ENCODE measurements at regions not wholly inside any gene's neighbourhood (a gene's known extent, or its start where the extent isn't known, plus 50 kb on each side); places are given as distances from the start of the nearest gene placed in this dataset.
A peak's percentile ranks its signal among the peaks of the same experiment; 100 is the strongest.

- no peaks in the 10 kb centered on the region for H3K9me3 Mint-ChIP-seq (ENCODE audit: low read depth)
- no peak overlapping the region for H3K27ac Mint-ChIP-seq
- no peak for TF ChIP-seq CTCF (IDR thresholded peaks at IDR 0.05; ENCODE audit: unreplicated experiment)
- no peak for DNase-seq (ENCODE audit: low spot score, unreplicated experiment)
- no peak overlapping the region for H3K4me3 Mint-ChIP-seq (ENCODE audit: low read depth)
- peaks cover 1% of the 10 kb centered on the region for H3K4me1 Mint-ChIP-seq (ENCODE audit: low read depth)
- H3K36me3 Mint-ChIP-seq (ENCODE audit: insufficient read depth) = no peaks in the 10 kb centered on the region
- H3K27me3 Mint-ChIP-seq = no peaks in the 10 kb centered on the region
Observed at GRCh38 chr13:76148926-76149325, 512.8 kb downstream of the LMO7 start.

DNA sequence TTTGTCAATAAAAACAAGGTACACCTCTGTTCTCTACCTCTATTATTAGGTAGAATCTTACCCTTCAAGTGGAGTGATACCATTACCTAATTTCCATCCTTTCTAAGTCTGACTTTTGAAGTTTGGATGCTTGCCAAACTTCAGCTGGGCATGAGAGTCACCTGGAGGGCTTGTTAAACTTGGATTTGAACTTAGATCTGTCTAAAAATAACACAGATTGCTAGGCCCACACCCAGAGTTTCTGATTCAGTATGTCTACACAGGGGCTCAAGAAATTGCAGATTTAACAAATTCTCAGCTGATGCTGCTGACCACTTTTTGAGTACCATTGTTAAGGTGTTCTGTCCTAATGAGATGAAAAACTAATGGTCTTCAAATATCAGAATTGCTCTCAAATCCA lies 512.2 kb downstream of the LMO7 start:
- no peak for DNase-seq (ENCODE audit: low spot score, unreplicated experiment)
- H3K9me3 Mint-ChIP-seq (ENCODE audit: low read depth) = no peaks in the 10 kb centered on the region
- no peak for TF ChIP-seq CTCF (IDR thresholded peaks at IDR 0.05; ENCODE audit: unreplicated experiment)
- no peak overlapping the region for H3K4me3 Mint-ChIP-seq (ENCODE audit: low read depth)
- H3K27ac Mint-ChIP-seq = no peak overlapping the region
- no peaks in the 10 kb centered on the region for H3K27me3 Mint-ChIP-seq
- no peaks in the 10 kb centered on the region for H3K36me3 Mint-ChIP-seq (ENCODE audit: insufficient read depth)
- peaks cover 1% of the 10 kb centered on the region for H3K4me1 Mint-ChIP-seq (ENCODE audit: low read depth)

- Mint-ChIP-seq H3K4me1 (ENCODE audit: low read depth) (peaks cover 7% of the 10 kb centered on the region), H3K9me3 (ENCODE audit: low read depth) (no peaks in the 10 kb centered on the region), H3K27me3 (no peaks in the 10 kb centered on the region), H3K36me3 (ENCODE audit: insufficient read depth) (no peaks in the 10 kb centered on the region), H3K4me3 (ENCODE audit: low read depth) (no peak overlapping the region), H3K27ac (peak overlapping the region; percentile 4)
- DNase-seq (ENCODE audit: low spot score, unreplicated experiment) = no peak
- no peak for TF ChIP-seq CTCF (IDR thresholded peaks at IDR 0.05; ENCODE audit: unreplicated experiment)
Observed at GRCh38 chr13:76132532-76132931, 496.4 kb downstream of the LMO7 start.

- no peak overlapping the region for H3K4me3 Mint-ChIP-seq (ENCODE audit: low read depth)
- no peaks in the 10 kb centered on the region for H3K27me3 Mint-ChIP-seq
- no peaks in the 10 kb centered on the region for H3K36me3 Mint-ChIP-seq (ENCODE audit: insufficient read depth)
- H3K9me3 Mint-ChIP-seq (ENCODE audit: low read depth) = no peaks in the 10 kb centered on the region
- peaks cover 7% of the 10 kb centered on the region for H3K4me1 Mint-ChIP-seq (ENCODE audit: low read depth)
- no peak for DNase-seq (ENCODE audit: low spot score, unreplicated experiment)
- no peak for TF ChIP-seq CTCF (IDR thresholded peaks at IDR 0.05; ENCODE audit: unreplicated experiment)
- H3K27ac Mint-ChIP-seq = no peak overlapping the region
Observed at GRCh38 chr13:76131551-76131950, 495.4 kb downstream of the LMO7 start.

- no peak for TF ChIP-seq CTCF (IDR thresholded peaks at IDR 0.05; ENCODE audit: unreplicated experiment)
- Mint-ChIP-seq H3K27me3 (no peaks in the 10 kb centered on the region), H3K4me1 (ENCODE audit: low read depth) (peaks cover 7% of the 10 kb centered on the region), H3K27ac (no peak overlapping the region), H3K36me3 (ENCODE audit: insufficient read depth) (no peaks in the 10 kb centered on the region), H3K9me3 (ENCODE audit: low read depth) (peaks cover 2% of the 10 kb centered on the region), H3K4me3 (ENCODE audit: low read depth) (no peak overlapping the region)
- DNase-seq (ENCODE audit: low spot score, unreplicated experiment) = no peak
Observed at GRCh38 chr13:76129305-76130000, 493.3 kb downstream of the LMO7 start.
